ENCODE measurements at regions not wholly inside any gene's neighbourhood (a gene's known extent, or its start where the extent isn't known, plus 50 kb on each side); places are given as distances from the start of the nearest gene placed in this dataset.

GRCh38 chr16:73213732-73214455, 166.0 kb upstream of the ZFHX3 start:
- H2BK20ac ChIP-seq (ENCODE audit: low read depth, low read length), result peak overlapping the region; percentile 80; the same call in 1 of the 2 replicates
- peak overlapping the region; percentile 65 for H4K5ac ChIP-seq (ENCODE audit: low read depth, low read length)
- peak overlapping the region; percentile 62 for H4K91ac ChIP-seq (ENCODE audit: insufficient read depth, low read depth, low read length)
- CTCF ChIA-PET, result interaction anchor here (0.8 to 2.7 kb wide), 3 partner anchors 17 to 381 kb away, joined by 3 to 9 read pairs (median 4); no protein-coding TSS in a partner anchor
- peak overlapping the region; percentile 20 to 73; a peak in 3 of 4 replicates for H4K8ac ChIP-seq (ENCODE audit: low read depth in 2 of 2, low read length in 2 of 2)
- no peaks in the 10 kb centered on the region for H3K79me1 ChIP-seq (ENCODE audit: low read depth in 1 of 2, low read length in 2 of 2)
- DNase-seq, result peak; percentile 31
- intact Hi-C loops (cut with micrococcal nuclease), result no loop called here
- peak overlapping the region; percentile 77 for H3K14ac ChIP-seq (replicated peaks; ENCODE audit: low read depth, low read length)
- in situ Hi-C loops (cut with MboI; ENCODE audit: low sequenced_read_pairs), result no loop called here
- no TSS peak for BruUV-seq (replicated peaks)
- H3K4me2 ChIP-seq (ENCODE audit: low read depth, low read length), result peak overlapping the region; percentile 53; the same call in 1 of the 2 replicates
- peak overlapping the region; percentile 86 for H2BK120ac ChIP-seq (ENCODE audit: low read depth, low read length)
- H3K18ac ChIP-seq (ENCODE audit: low read depth, low read length), result peak overlapping the region; percentile 81
- H2BK15ac ChIP-seq (ENCODE audit: low read depth, low read length), result peak overlapping the region; percentile 90; the same call in 2 of the 3 replicates
- POLR2A ChIA-PET (ENCODE audit: unreplicated experiment), result interaction anchor here (0.6 to 1.4 kb wide), 3 partner anchors 12 to 160 kb away, joined by 3 to 20 read pairs (median 3); no protein-coding TSS in a partner anchor
- WGBS, 2 experiments (ENCODE audit: extremely low coverage in 2 of 2, insufficient read length in 1 of 2), result 17% methylated on average over 1 of the region's 10 CpGs; no CpG with 5 or more reads in 1 of the 2 experiments
- H3K4me1 ChIP-seq (ENCODE audit: control insufficient read depth, insufficient read depth, low read length), result peaks cover 19% of the 10 kb centered on the region
- H3K27ac ChIP-seq (ENCODE audit: insufficient read depth, low read length), result peak overlapping the region; percentile 84
- H2BK5ac ChIP-seq (ENCODE audit: low read depth, low read length, poor library complexity, severe bottlenecking), result peak overlapping the region; percentile 100
- dilution Hi-C loops (cut with HindIII; ENCODE audit: low sequenced_read_pairs, unreplicated experiment), result no loop called here
- peaks cover 6% of the 10 kb centered on the region for H3K9me3 ChIP-seq (ENCODE audit: control insufficient read depth, insufficient read depth, low read length)
- H3K23ac ChIP-seq (ENCODE audit: low read depth, low read length), result peak overlapping the region; percentile 82
- H3K27me3 ChIP-seq (ENCODE audit: control insufficient read depth, insufficient read depth, low read length), result no peaks in the 10 kb centered on the region
- H3K9me1 ChIP-seq (ENCODE audit: insufficient read depth, low read length), result peaks cover 14% of the 10 kb centered on the region
- no peak overlapping the region for H3K4me3 ChIP-seq (ENCODE audit: insufficient read depth, low read depth, low read length)
- 0 out of 2 replicates have a peak overlapping the region, but pooled peaks have one; percentile 6 for H3K56ac ChIP-seq (ENCODE audit: extremely low read depth, insufficient read depth, low read length)
- peak overlapping the region; percentile 77 for H2AK9ac ChIP-seq (replicated peaks; ENCODE audit: low read depth, low read length, poor library complexity)
- H2AFZ ChIP-seq (replicated peaks; ENCODE audit: low read length, poor library complexity), result peak overlapping the region; percentile 80
- no peak overlapping the region for H3K9ac ChIP-seq (ENCODE audit: low read depth, low read length)
- H3K4ac ChIP-seq (ENCODE audit: low read depth, low read length), result peak overlapping the region; percentile 81
- peak; percentile 22 for ATAC-seq (ENCODE audit: low read depth)
- no peaks in the 10 kb centered on the region for H4K20me1 ChIP-seq (ENCODE audit: insufficient read depth, low read length)
- H2AK5ac ChIP-seq (ENCODE audit: low read depth, low read length), result peak overlapping the region; percentile 84
- no peaks in the 10 kb centered on the region for H3K36me3 ChIP-seq (ENCODE audit: control insufficient read depth, insufficient read depth, low read length)
- TF ChIP-seq FOS (IDR thresholded peaks at IDR 0.05; ENCODE audit: low read depth, low read length) (no peak), BHLHE40 (IDR thresholded peaks at IDR 0.05; ENCODE audit: low read depth, low read length) (no peak), ELK1 (IDR thresholded peaks at IDR 0.05; ENCODE audit: borderline replicate concordance, low read depth, low read length) (no peak), SMC3 (IDR thresholded peaks at IDR 0.05; ENCODE audit: low read depth, low read length) (no peak), RCOR1 (IDR thresholded peaks at IDR 0.05; ENCODE audit: insufficient replicate concordance, low read length) (no peak), CTCF (conservative IDR thresholded peaks at IDR 0.05; ENCODE audit: low read depth, low read length) (no peak), POLR2A (IDR thresholded peaks at IDR 0.05; ENCODE audit: low read depth, low read length) (no peak), RFX5 (IDR thresholded peaks at IDR 0.05; ENCODE audit: low read depth, low read length) (no peak), NFE2L2 (IDR thresholded peaks at IDR 0.05; ENCODE audit: low read depth, low read length) (no peak), MXI1 (IDR thresholded peaks at IDR 0.05; ENCODE audit: borderline replicate concordance, low read depth, low read length) (no peak), CEBPB (IDR thresholded peaks at IDR 0.05; ENCODE audit: low read depth, low read length) (no peak), CHD1 (IDR thresholded peaks at IDR 0.05; ENCODE audit: low read depth, low read length) (no peak), MAFK (IDR thresholded peaks at IDR 0.05; ENCODE audit: low read depth, low read length) (no peak), RAD21 (IDR thresholded peaks at IDR 0.05; ENCODE audit: low read length) (no peak), MAZ (IDR thresholded peaks at IDR 0.05; ENCODE audit: borderline replicate concordance, low read depth, low read length) (no peak)
